ENCODE measurements at regions not wholly inside any gene's neighbourhood (a gene's known extent, or its start where the extent isn't known, plus 50 kb on each side); places are given as distances from the start of the nearest gene placed in this dataset.

DNA sequence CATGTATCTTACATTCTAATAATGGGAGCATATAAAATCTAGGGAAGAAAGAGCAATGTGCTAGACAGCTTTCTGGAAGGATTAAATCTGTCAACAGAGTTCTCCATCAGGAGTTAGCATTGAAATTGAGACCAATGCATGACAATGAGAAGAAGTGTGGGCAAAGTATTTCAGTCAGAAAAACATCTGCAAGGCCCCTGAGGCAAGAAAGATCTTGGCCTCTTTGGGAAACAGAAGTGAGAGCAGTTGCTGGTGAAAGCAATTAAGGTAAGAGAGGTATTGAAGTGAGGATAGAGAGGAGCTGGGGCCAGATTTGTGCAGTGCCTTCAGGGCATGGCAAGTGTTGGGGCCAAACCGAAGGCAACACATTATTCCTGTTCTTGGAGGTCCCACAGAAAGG, 999.1 kb downstream of the STPG2 start:
- Histone ChIP-seq H3K4me1 (ENCODE audit: control insufficient read depth, insufficient read depth, low read length) (no peaks in the 10 kb centered on the region), H3K4me3 (ENCODE audit: low read depth in 2 of 2, low read length in 2 of 2) (no peak overlapping the region), H3K27ac (ENCODE audit: low read length) (no peak overlapping the region), H3K9me3 (ENCODE audit: control insufficient read depth, insufficient read depth, low read depth, low read length) (no peaks in the 10 kb centered on the region), H3K27me3 (ENCODE audit: control insufficient read depth, insufficient read depth, low read length) (no peaks in the 10 kb centered on the region), H3K36me3 (ENCODE audit: control insufficient read depth, insufficient read depth, low read length) (no peaks in the 10 kb centered on the region)
- intact Hi-C loops (cut with micrococcal nuclease; ENCODE audit: unreplicated experiment) (no loop called here), in situ Hi-C loops (cut with HindIII; ENCODE audit: low pct_unique_long_range_greater_than_20kb, low sequenced_read_pairs) (no loop called here)
- ChIA-PET POLR2A (no interaction called here), CTCF (no interaction called here)
- DNase-seq (ENCODE audit: low read depth, low spot score), result no peak
- no TSS peak for BruUV-seq (replicated peaks)
- no peak for ATAC-seq
- TF ChIP-seq, protein P1, sequence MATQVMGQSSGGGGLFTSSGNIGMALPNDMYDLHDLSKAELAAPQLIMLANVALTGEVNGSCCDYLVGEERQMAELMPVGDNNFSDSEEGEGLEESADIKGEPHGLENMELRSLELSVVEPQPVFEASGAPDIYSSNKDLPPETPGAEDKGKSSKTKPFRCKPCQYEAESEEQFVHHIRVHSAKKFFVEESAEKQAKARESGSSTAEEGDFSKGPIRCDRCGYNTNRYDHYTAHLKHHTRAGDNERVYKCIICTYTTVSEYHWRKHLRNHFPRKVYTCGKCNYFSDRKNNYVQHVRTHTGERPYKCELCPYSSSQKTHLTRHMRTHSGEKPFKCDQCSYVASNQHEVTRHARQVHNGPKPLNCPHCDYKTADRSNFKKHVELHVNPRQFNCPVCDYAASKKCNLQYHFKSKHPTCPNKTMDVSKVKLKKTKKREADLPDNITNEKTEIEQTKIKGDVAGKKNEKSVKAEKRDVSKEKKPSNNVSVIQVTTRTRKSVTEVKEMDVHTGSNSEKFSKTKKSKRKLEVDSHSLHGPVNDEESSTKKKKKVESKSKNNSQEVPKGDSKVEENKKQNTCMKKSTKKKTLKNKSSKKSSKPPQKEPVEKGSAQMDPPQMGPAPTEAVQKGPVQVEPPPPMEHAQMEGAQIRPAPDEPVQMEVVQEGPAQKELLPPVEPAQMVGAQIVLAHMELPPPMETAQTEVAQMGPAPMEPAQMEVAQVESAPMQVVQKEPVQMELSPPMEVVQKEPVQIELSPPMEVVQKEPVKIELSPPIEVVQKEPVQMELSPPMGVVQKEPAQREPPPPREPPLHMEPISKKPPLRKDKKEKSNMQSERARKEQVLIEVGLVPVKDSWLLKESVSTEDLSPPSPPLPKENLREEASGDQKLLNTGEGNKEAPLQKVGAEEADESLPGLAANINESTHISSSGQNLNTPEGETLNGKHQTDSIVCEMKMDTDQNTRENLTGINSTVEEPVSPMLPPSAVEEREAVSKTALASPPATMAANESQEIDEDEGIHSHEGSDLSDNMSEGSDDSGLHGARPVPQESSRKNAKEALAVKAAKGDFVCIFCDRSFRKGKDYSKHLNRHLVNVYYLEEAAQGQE (IDR thresholded peaks at IDR 0.05; ENCODE audit: insufficient read depth in 1 of 2, low read depth in 2 of 2, low read length in 1 of 2), result no peak
- no peak for TF ChIP-seq POLR2AphosphoS5 (IDR thresholded peaks at IDR 0.05; ENCODE audit: low read depth, low read length)
- TF ChIP-seq SIN3A (IDR thresholded peaks at IDR 0.05; ENCODE audit: borderline replicate concordance, insufficient read depth, low read depth, low read length), result no peak
- TF ChIP-seq TCF7L2 (IDR thresholded peaks at IDR 0.05; ENCODE audit: low read depth, low read length), result no peak
- TF ChIP-seq CTCF (IDR thresholded peaks at IDR 0.05), result no peak

GRCh38 chr4:97150966-97151365, 992.3 kb downstream of the STPG2 start:
- no peak for DNase-seq (ENCODE audit: low read depth, low spot score)
- H3K4me3 ChIP-seq (ENCODE audit: low read depth in 2 of 2, low read length in 2 of 2), result no peak overlapping the region
- TF ChIP-seq SIN3A (IDR thresholded peaks at IDR 0.05; ENCODE audit: borderline replicate concordance, insufficient read depth, low read depth, low read length) (no peak), POLR2AphosphoS5 (IDR thresholded peaks at IDR 0.05; ENCODE audit: low read depth, low read length) (no peak), CTCF (IDR thresholded peaks at IDR 0.05) (no peak), TCF7L2 (IDR thresholded peaks at IDR 0.05; ENCODE audit: low read depth, low read length) (no peak)
- TF ChIP-seq, protein P1 (IDR thresholded peaks at IDR 0.05; ENCODE audit: insufficient read depth in 1 of 2, low read depth in 2 of 2, low read length in 1 of 2), result no peak
- no peaks in the 10 kb centered on the region for H3K36me3 ChIP-seq (ENCODE audit: control insufficient read depth, insufficient read depth, low read length)
- BruUV-seq (replicated peaks), result no TSS peak
- ChIA-PET POLR2A (no interaction called here), CTCF (no interaction called here)
- H3K27me3 ChIP-seq (ENCODE audit: control insufficient read depth, insufficient read depth, low read length), result no peaks in the 10 kb centered on the region
- H3K9me3 ChIP-seq (ENCODE audit: control insufficient read depth, insufficient read depth, low read depth, low read length), result no peaks in the 10 kb centered on the region
- intact Hi-C loops (cut with micrococcal nuclease; ENCODE audit: unreplicated experiment) (no loop called here), in situ Hi-C loops (cut with HindIII; ENCODE audit: low pct_unique_long_range_greater_than_20kb, low sequenced_read_pairs) (no loop called here)
- H3K4me1 ChIP-seq (ENCODE audit: control insufficient read depth, insufficient read depth, low read length), result no peaks in the 10 kb centered on the region
- no peak for ATAC-seq
- H3K27ac ChIP-seq (ENCODE audit: low read length), result no peak overlapping the region

Measured in Panc1 (cell line).